GM21619 (cell line): ENCODE measurements at regions not wholly inside any gene's neighbourhood (a gene's known extent, or its start where the extent isn't known, plus 50 kb on each side); places are given as distances from the start of the nearest gene placed in this dataset.

ENCODE experiments used
- ATAC-seq: cut with Tn5 transposase; IDR thresholded peaks from one replicate; pipeline ENCODE4 v1.9.1; 2021; ENCODE audit not compliant: unreplicated experiment

GRCh38 chr1:187622545-187622944 is 793.8 kb downstream of the PLA2G4A start:
- ATAC-seq = no peak

GRCh38 chr1:187624812-187625545 is 796.2 kb downstream of the PLA2G4A start:
- ATAC-seq = no peak

GRCh38 chr1:187626056-187626455 is 797.3 kb downstream of the PLA2G4A start:
- ATAC-seq = no peak

GRCh38 chr1:187627516-187627915 is 798.8 kb downstream of the PLA2G4A start:
- ATAC-seq = no peak

GRCh38 chr1:187629075-187629474 is 800.3 kb downstream of the PLA2G4A start:
- ATAC-seq = no peak

GRCh38 chr1:187630653-187631380 is 802.1 kb downstream of the PLA2G4A start:
- ATAC-seq = no peak

- no peak for ATAC-seq
These were observed 802.6 kb downstream of the PLA2G4A start for GRCh38 chr1:187631381-187631675.

GRCh38 chr1:187631984-187632383 is 803.2 kb downstream of the PLA2G4A start:
- no peak for ATAC-seq

- no peak for ATAC-seq
These were observed 806.2 kb downstream of the PLA2G4A start for GRCh38 chr1:187634940-187635339.

- no peak for ATAC-seq
These were observed 810.1 kb downstream of the PLA2G4A start for GRCh38 chr1:187638733-187639434.

- no peak for ATAC-seq
These were observed 812.3 kb downstream of the PLA2G4A start for GRCh38 chr1:187641015-187641414.

GRCh38 chr1:187641463-187641862 is 812.7 kb downstream of the PLA2G4A start:
- no peak for ATAC-seq

GRCh38 chr1:187641907-187642306 is 813.2 kb downstream of the PLA2G4A start:
- no peak for ATAC-seq

GRCh38 chr1:187645651-187646050 is 816.9 kb downstream of the PLA2G4A start:
- ATAC-seq = no peak

- no peak for ATAC-seq
These were observed 817.9 kb downstream of the PLA2G4A start for GRCh38 chr1:187646536-187647107.

GRCh38 chr1:187648091-187648490 is 819.3 kb downstream of the PLA2G4A start:
- ATAC-seq = no peak

GRCh38 chr1:187654635-187655034 is 825.9 kb downstream of the PLA2G4A start:
- no peak for ATAC-seq

- no peak for ATAC-seq
These were observed 826.4 kb downstream of the PLA2G4A start for GRCh38 chr1:187655104-187655503.

GRCh38 chr1:187665483-187665882 is 836.7 kb downstream of the PLA2G4A start:
- no peak for ATAC-seq

- no peak for ATAC-seq
These were observed 852.1 kb downstream of the PLA2G4A start for GRCh38 chr1:187680823-187681222.

GRCh38 chr1:187682112-187682511 is 853.4 kb downstream of the PLA2G4A start:
- no peak for ATAC-seq

- no peak for ATAC-seq
These were observed 856.6 kb downstream of the PLA2G4A start for GRCh38 chr1:187685333-187685732.
